ENCODE measurements at regions not wholly inside any gene's neighbourhood (a gene's known extent, or its start where the extent isn't known, plus 50 kb on each side); places are given as distances from the start of the nearest gene placed in this dataset.

GRCh38 chr11:79668575-79668974 is 227.7 kb upstream of the TENM4 start (continued):
- no peak for TF ChIP-seq PATZ1 (CRISPR knock-in tag; IDR thresholded peaks at IDR 0.05)
- TF ChIP-seq SMARCE1 (IDR thresholded peaks at IDR 0.05; ENCODE audit: borderline replicate concordance), result no peak
- TF ChIP-seq GATAD1 (CRISPR knock-in tag; IDR thresholded peaks at IDR 0.05), result no peak
- TF ChIP-seq ZBED4 (CRISPR knock-in tag; IDR thresholded peaks at IDR 0.05; ENCODE audit: borderline replicate concordance), result no peak
- TF ChIP-seq KDM4B (CRISPR knock-in tag; IDR thresholded peaks at IDR 0.05), result no peak
- TF ChIP-seq U2AF1 (optimal IDR thresholded peaks at IDR 0.05; ENCODE audit: low read depth, low read length), result no peak
- no peak for TF ChIP-seq ZFP41 (CRISPR knock-in tag; IDR thresholded peaks at IDR 0.05; ENCODE audit: borderline replicate concordance)
- no peak for TF ChIP-seq RORA (CRISPR knock-in tag; IDR thresholded peaks at IDR 0.05)
- TF ChIP-seq DNMT3B (CRISPR knock-in tag; conservative IDR thresholded peaks at IDR 0.05), result no peak
